WERI-Rb-1 (cell line): ENCODE measurements at regions not wholly inside any gene's neighbourhood (a gene's known extent, or its start where the extent isn't known, plus 50 kb on each side); places are given as distances from the start of the nearest gene placed in this dataset.

Source experiments
- DNase-seq: peaks from one replicate; pipeline ENCODE4 v3.0.0-alpha.2; 2020
- H3K27ac ChIP-seq: fragments of 250-450 bp; sonication (Bioruptor Pico); 2 replicates; pipeline ENCODE4 v1.5.1; 2020; ENCODE audit warnings: mild to moderate bottlenecking, moderate library complexity
- H3K27me3 ChIP-seq: fragments of 250-450 bp; sonication (Bioruptor Pico); 2 replicates; pipeline ENCODE4 v1.5.1; 2021; ENCODE audit warnings: mild to moderate bottlenecking, low read depth, moderate library complexity; ENCODE audit not compliant: insufficient read depth, severe bottlenecking
- H3K36me3 ChIP-seq: fragments of 250-450 bp; sonication (Bioruptor Pico); 2 replicates; pipeline ENCODE4 v1.5.1; 2020; ENCODE audit warnings: mild to moderate bottlenecking, moderate library complexity
- H3K4me3 ChIP-seq: 2 replicates; pipeline ENCODE4 v1.5.1; 2011; ENCODE audit warnings: low read depth, mild to moderate bottlenecking, control low read depth, low read length
- H3K9me3 ChIP-seq: fragments of 250-450 bp; sonication (Bioruptor Pico); 2 replicates; pipeline ENCODE4 v1.5.1; 2021; ENCODE audit warnings: mild to moderate bottlenecking, moderate library complexity; ENCODE audit not compliant: severe bottlenecking
- TF ChIP-seq, protein P1 (sequence below): IDR thresholded peaks from 2 replicates; pipeline ENCODE4 v1.5.1; 2011; ENCODE audit warnings: low read depth, mild to moderate bottlenecking, control low read depth, inconsistent platforms, low read length

- no peak for DNase-seq
- Histone ChIP-seq H3K4me3 (no peak overlapping the region), H3K27ac (no peak overlapping the region), H3K27me3 (no peaks in the 10 kb centered on the region), H3K9me3 (no peaks in the 10 kb centered on the region), H3K36me3 (no peaks in the 10 kb centered on the region)
- TF ChIP-seq, protein P1, sequence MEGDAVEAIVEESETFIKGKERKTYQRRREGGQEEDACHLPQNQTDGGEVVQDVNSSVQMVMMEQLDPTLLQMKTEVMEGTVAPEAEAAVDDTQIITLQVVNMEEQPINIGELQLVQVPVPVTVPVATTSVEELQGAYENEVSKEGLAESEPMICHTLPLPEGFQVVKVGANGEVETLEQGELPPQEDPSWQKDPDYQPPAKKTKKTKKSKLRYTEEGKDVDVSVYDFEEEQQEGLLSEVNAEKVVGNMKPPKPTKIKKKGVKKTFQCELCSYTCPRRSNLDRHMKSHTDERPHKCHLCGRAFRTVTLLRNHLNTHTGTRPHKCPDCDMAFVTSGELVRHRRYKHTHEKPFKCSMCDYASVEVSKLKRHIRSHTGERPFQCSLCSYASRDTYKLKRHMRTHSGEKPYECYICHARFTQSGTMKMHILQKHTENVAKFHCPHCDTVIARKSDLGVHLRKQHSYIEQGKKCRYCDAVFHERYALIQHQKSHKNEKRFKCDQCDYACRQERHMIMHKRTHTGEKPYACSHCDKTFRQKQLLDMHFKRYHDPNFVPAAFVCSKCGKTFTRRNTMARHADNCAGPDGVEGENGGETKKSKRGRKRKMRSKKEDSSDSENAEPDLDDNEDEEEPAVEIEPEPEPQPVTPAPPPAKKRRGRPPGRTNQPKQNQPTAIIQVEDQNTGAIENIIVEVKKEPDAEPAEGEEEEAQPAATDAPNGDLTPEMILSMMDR: no peak
Observed at GRCh38 chr2:120401275-120402066, 55.5 kb downstream of the INHBB start.

- TF ChIP-seq, protein P1: no peak
- Histone ChIP-seq H3K36me3 (no peaks in the 10 kb centered on the region), H3K27me3 (no peaks in the 10 kb centered on the region), H3K9me3 (no peaks in the 10 kb centered on the region), H3K27ac (no peak overlapping the region), H3K4me3 (no peak overlapping the region)
- DNase-seq: no peak
Observed at GRCh38 chr2:120402067-120402433, 56.1 kb downstream of the INHBB start.

DNA sequence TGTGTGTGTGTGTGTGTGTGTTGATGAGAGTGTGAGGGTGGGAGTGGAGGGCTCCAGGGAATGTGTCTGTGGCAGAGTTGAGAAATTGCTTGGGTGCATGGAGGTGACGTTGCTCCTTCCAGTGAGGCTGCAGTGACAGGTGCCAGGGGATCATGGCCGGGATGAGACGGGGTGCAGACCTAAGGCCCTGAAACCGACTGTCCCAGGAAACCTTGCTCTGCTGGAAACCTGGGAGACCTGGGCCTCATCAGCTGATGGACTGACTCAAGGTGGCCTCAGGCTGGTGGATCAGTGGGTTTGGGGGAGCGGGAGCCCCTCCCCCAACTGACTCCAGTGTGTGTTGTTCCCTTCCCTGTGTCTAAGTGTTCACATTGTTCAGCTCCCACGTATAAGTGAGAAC, 56.6 kb downstream of the INHBB start:
- Histone ChIP-seq H3K9me3 (no peaks in the 10 kb centered on the region), H3K27me3 (no peaks in the 10 kb centered on the region), H3K36me3 (no peaks in the 10 kb centered on the region), H3K27ac (no peak overlapping the region), H3K4me3 (no peak overlapping the region)
- DNase-seq: no peak
- TF ChIP-seq, protein P1: no peak

- H3K27me3 ChIP-seq: no peaks in the 10 kb centered on the region
- DNase-seq: no peak
- H3K4me3 ChIP-seq: no peak overlapping the region
- no peaks in the 10 kb centered on the region for H3K9me3 ChIP-seq
- H3K36me3 ChIP-seq: no peaks in the 10 kb centered on the region
- no peak overlapping the region for H3K27ac ChIP-seq
- TF ChIP-seq, protein P1: no peak
Observed at GRCh38 chr2:120403261-120403660, 57.3 kb downstream of the INHBB start.

- Histone ChIP-seq H3K4me3 (no peak overlapping the region), H3K27me3 (no peaks in the 10 kb centered on the region), H3K27ac (no peak overlapping the region), H3K9me3 (no peaks in the 10 kb centered on the region), H3K36me3 (no peaks in the 10 kb centered on the region)
- TF ChIP-seq, protein P1: no peak
- DNase-seq: no peak
Observed at GRCh38 chr2:120403676-120404075, 57.7 kb downstream of the INHBB start.

DNA sequence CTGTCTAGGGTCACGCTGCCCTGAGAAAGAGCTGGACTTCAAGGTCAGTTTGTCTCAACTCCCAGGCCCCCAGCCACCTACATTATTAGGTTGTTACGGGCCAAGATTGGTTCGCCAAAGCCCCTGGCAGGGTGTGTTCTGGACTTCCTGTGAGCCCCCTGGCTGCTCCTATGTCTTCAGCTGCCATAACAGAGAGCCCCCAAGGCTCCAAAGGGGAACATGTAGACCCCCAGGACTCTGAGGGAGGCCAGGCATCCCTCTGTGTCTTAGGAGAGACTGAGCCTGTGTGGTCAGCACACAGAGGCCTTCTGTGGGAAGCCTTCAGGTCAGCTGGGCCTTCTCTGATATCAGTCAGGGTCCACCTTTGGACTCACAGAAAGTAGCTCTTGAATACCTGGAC, 58.3 kb downstream of the INHBB start:
- TF ChIP-seq, protein P1: no peak
- H3K4me3 ChIP-seq: no peak overlapping the region
- no peak overlapping the region for H3K27ac ChIP-seq
- no peaks in the 10 kb centered on the region for H3K27me3 ChIP-seq
- no peak for DNase-seq
- H3K36me3 ChIP-seq: no peaks in the 10 kb centered on the region
- no peaks in the 10 kb centered on the region for H3K9me3 ChIP-seq
